Spleen (tissue), 11 donors: ENCODE measurements at regions not wholly inside any gene's neighbourhood (a gene's known extent, or its start where the extent isn't known, plus 50 kb on each side); places are given as distances from the start of the nearest gene placed in this dataset.
"Not testable (repeated sequence)": the region's sequence is repeated elsewhere in the genome, so short reads cannot be mapped to it uniquely, and the experiment has no call there.

Source experiments
- DNase-seq: peaks from one replicate; pipeline ENCODE4 v3.0.0-alpha.2; 2020
- H3K27ac ChIP-seq, 8 donors: fragments of 200-600 bp; sonication (generic) in 7 of 8; 1 replicate in 4 of 8; 2 replicates in 4 of 8; pipeline versions ENCODE4 v1.5.0 to v1.8.0; 2016 to 2021; ENCODE audit warnings: inconsistent platforms in 4 of 8, mild to moderate bottlenecking in 4 of 8, moderate library complexity in 1 of 8
- H3K27me3 ChIP-seq, 7 donors: fragments of 200-600 bp; sonication (generic) in 6 of 7; replicated peaks in 1 of 7; 1 replicate in 4 of 7; 2 replicates in 3 of 7; pipeline versions ENCODE4 v1.5.0 to v1.8.0; 2016 to 2021; ENCODE audit warnings: inconsistent platforms in 3 of 7, mild to moderate bottlenecking in 1 of 7
- H3K36me3 ChIP-seq, 6 donors: fragments of 200-600 bp; sonication (generic) in 5 of 6; 1 replicate in 4 of 6; 2 replicates in 2 of 6; pipeline versions ENCODE4 v1.5.0 to v1.8.0; 2016 to 2021; ENCODE audit warnings: inconsistent platforms in 2 of 6
- H3K4me1 ChIP-seq, 6 donors: fragments of 200-600 bp; sonication (generic) in 5 of 6; 1 replicate in 3 of 6; 2 replicates in 3 of 6; pipeline versions ENCODE4 v1.5.0 to v1.8.0; 2016 to 2021; ENCODE audit warnings: inconsistent platforms in 3 of 6
- H3K4me3 ChIP-seq, 8 donors: fragments of 200-600 bp; sonication (generic) in 7 of 8; 1 replicate in 4 of 8; 2 replicates in 4 of 8; pipeline versions ENCODE4 v1.5.0 to v1.8.0; 2016 to 2021; ENCODE audit warnings: inconsistent platforms in 4 of 8, mild to moderate bottlenecking in 4 of 8, moderate library complexity in 2 of 8
- H3K9me3 ChIP-seq, 8 donors: fragments of 200-600 bp; sonication (generic) in 7 of 8; 1 replicate in 4 of 8; 2 replicates in 4 of 8; pipeline versions ENCODE4 v1.5.0 to v1.8.0; 2016 to 2021; ENCODE audit warnings: inconsistent platforms in 4 of 8
- CTCF ChIP-seq, 11 experiments: fragments of 200-600 bp in 7 of 11; fragments of 450-650 bp in 4 of 11; sonication (generic) in 4 of 11; IDR thresholded peaks in 8 of 11; conservative IDR thresholded peaks in 3 of 11; 1 replicate in 7 of 11; 2 replicates in 4 of 11; pipeline versions ENCODE4 v1.4.0 to v1.8.0; 2016 to 2021; ENCODE audit warnings: antibody characterized with exemption in 11 of 11, inconsistent platforms in 4 of 11, mild to moderate bottlenecking in 1 of 11
- WGBS, 5 donors: extraction: QIAGEN DNeasy Blood & Tissue Kit in 3 of 5; methylation state at CpG; one replicate each; pipeline versions ENCODE4 v1.1.5 to v1.1.7; 2013 to 2018; 5-methylcytosine and 5-hydroxymethylcytosine counted together
- intact Hi-C: fragments of 100-400 bp; cut with DNase I; formaldehyde crosslinking; loops from one replicate; pipeline ENCODE4 v1.15.0; 2023; ENCODE audit warnings: low total_unique reads
- donor health status: healthy with polysubstance abuse.
- donor health status: DM: no; HTN: no; CAD: no; lungs with moderate emphysema.
- donor health status: DM: no; HTN: no; CAD: no.
- donor health status: Bipolar disorder and iron deficiency.
- donor health status: healthy.
- donor health status: DM: no; HTN: no; CAD: no.
- donor health status: DM: yes; HTN: yes; CAD: no.

DNA sequence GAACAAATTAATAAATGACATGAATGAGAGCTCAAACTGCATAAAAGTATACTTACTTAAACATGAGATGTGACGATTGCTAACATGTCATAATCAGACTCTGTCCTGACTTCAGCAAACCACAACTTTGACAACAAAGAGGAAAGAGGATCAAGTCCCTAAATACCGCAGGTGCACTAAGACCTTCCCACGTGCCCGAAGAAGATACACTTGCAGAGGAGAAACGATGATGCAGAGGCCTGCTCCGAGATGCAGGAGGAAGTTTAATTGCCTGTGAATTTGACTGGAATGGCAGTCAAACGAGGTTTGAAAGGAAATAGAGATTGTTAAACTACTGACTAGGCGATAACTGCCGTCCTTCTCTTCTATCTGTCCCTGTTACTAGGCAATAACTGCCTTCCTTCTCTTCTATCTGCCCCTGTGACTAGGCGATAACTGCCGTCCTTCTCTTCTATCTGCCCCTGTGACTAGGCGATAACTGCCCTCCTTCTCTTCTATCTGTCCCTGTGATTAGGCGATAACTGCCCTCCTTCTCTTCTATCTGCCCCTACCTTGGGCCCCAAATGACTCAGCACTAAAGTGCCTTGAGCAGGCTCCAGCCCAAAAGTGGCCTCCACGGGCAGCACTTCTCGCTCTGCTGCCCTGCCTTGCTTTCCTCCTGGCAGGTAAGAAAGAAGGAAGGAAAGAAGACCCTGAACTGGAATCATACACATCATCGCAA, 2226.0 kb upstream of the DEFB115 start:
- H3K4me1 ChIP-seq, DNase-seq, H3K27ac ChIP-seq, H3K27me3 ChIP-seq, H3K36me3 ChIP-seq, intact Hi-C loops, H3K4me3 ChIP-seq: not testable (repeated sequence)
- H3K9me3 ChIP-seq: peaks cover 0 to 32% (median 18%) of the 10 kb centered on the region in 8 donors
- 73 to 81% (median 78%) methylated on average over 15 to 16 of the region's 16 CpGs for WGBS, 5 donors

DNA sequence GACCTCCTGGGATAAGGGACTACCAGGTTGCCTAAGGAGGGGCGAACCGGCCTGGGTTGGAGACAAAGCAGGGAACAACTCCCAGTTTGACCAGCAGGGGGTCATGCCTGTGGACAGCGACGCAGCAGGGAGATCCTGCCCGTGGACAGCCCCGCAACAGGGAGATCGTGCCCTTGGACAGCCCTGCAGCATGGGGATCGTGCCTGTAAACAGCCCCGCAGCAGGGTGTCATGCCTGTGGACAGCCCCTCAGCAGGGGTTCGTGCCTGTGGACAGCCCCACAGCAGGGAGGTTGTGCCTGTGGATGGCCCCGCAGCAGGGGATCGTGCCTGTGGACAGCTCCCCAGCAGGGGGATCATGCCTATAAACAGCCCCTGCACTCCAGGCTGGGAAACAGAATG, 2213.2 kb upstream of the DEFB115 start:
- WGBS, 5 donors: 77 to 86% (median 81%) methylated on average over 10 to 12 of the region's 12 CpGs
- H3K4me3 ChIP-seq, H3K4me1 ChIP-seq, H3K27me3 ChIP-seq, intact Hi-C loops, DNase-seq, H3K27ac ChIP-seq, H3K36me3 ChIP-seq: not testable (repeated sequence)
- H3K9me3 ChIP-seq: peaks cover 0 to 19% (median 6%) of the 10 kb centered on the region in 8 donors

- DNase-seq, H3K4me3 ChIP-seq, H3K36me3 ChIP-seq, H3K27ac ChIP-seq, H3K4me1 ChIP-seq, intact Hi-C loops, H3K27me3 ChIP-seq: not testable (repeated sequence)
- WGBS, 5 donors: 62 to 73% (median 66%) methylated on average over 4 of the region's 4 CpGs
- H3K9me3 ChIP-seq: peaks cover 0 to 12% (median 0%) of the 10 kb centered on the region in 8 donors
- peak in 1 of 11 experiments; percentile 23 for TF ChIP-seq CTCF (IDR thresholded peaks at IDR 0.05 in 8 of 11, conservative IDR thresholded peaks at IDR 0.05 in 3 of 11)
These were observed 2207.4 kb upstream of the DEFB115 start for GRCh38 chr20:29050008-29050606.

- H3K27me3 ChIP-seq, H3K36me3 ChIP-seq, H3K4me1 ChIP-seq, intact Hi-C loops, H3K27ac ChIP-seq, DNase-seq, H3K4me3 ChIP-seq: not testable (repeated sequence)
- TF ChIP-seq CTCF (IDR thresholded peaks at IDR 0.05 in 8 of 11, conservative IDR thresholded peaks at IDR 0.05 in 3 of 11): peak in 2 of 11 experiments; percentile 17 to 40
- H3K9me3 ChIP-seq: peaks cover 0 to 32% (median 17%) of the 10 kb centered on the region in 8 donors
- 27 to 36% (median 30%) methylated on average over 6 of the region's 6 CpGs for WGBS, 5 donors
These were observed 2199.5 kb upstream of the DEFB115 start for GRCh38 chr20:29057866-29058484.

DNA sequence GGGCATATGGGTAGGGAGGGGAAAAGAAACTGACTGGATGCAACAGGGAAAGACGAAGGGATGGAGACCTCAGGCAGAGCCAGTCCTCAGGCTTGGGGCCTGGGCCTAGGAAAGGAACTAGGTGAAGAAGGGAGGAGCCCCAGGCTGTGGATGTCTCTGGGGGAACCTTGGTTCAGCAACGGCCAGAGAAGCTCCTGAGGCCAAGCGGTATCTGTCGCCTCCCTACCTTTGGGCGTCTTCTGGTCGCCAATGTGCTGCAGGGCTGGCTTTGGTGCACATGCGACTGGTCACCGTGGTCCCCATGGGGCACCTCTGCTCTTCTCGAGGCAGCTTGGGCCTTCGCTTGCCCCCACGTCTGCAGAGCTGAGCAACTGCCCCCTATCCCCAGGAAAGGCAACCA, 2195.0 kb upstream of the DEFB115 start:
- WGBS, 5 donors: 78 to 87% (median 81%) methylated on average over 11 of the region's 11 CpGs
- H3K27me3 ChIP-seq, DNase-seq, H3K27ac ChIP-seq, intact Hi-C loops, H3K4me1 ChIP-seq, H3K36me3 ChIP-seq, H3K4me3 ChIP-seq: not testable (repeated sequence)
- H3K9me3 ChIP-seq: peaks cover 0 to 62% (median 54%) of the 10 kb centered on the region in 8 donors

GRCh38 chr20:29066341-29066740, 2191.1 kb upstream of the DEFB115 start:
- H3K36me3 ChIP-seq, H3K27me3 ChIP-seq, H3K4me3 ChIP-seq, intact Hi-C loops, DNase-seq, H3K27ac ChIP-seq, H3K4me1 ChIP-seq: not testable (repeated sequence)
- peaks cover 0 to 72% (median 62%) of the 10 kb centered on the region in 8 donors for H3K9me3 ChIP-seq
- WGBS, 5 donors: 37 to 63% (median 50%) methylated on average over 1 of the region's 1 CpG

DNA sequence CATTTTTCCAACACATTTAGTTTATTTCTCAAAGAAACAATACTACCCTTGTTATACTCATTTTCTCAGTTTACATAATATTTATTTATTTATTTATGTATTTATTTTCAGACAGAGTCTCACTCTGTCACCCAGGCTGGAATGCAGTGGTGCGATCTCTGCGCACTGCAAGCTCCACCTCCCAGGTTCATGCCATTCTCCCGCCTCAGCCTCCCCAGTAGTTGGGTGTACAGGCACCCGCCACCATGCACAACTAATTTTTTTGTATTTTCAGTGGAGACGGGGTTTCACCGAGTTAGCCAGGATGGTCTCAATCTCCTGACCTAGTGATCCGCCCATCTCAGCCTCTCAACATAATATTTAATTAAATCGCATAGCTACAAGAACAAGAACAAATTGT, 2183.8 kb upstream of the DEFB115 start:
- H3K27me3 ChIP-seq, H3K4me1 ChIP-seq, H3K36me3 ChIP-seq, H3K27ac ChIP-seq, H3K4me3 ChIP-seq, intact Hi-C loops, DNase-seq: not testable (repeated sequence)
- WGBS, 5 donors: 71 to 78% (median 76%) methylated on average over 8 of the region's 8 CpGs
- H3K9me3 ChIP-seq: peaks cover 0 to 51% (median 38%) of the 10 kb centered on the region in 8 donors
